Activated gamma-delta T cell treated with anti-CD3 and anti-CD28 coated beads, Interleukin-2, amount 50 U/mL, for 16 hours (primary cell): ENCODE measurements at regions not wholly inside any gene's neighbourhood (a gene's known extent, or its start where the extent isn't known, plus 50 kb on each side); places are given as distances from the start of the nearest gene placed in this dataset.

Experiments used
- DNase-seq: peaks from one replicate; pipeline ENCODE4 v3.0.0-alpha.2; 2020; ENCODE audit warnings: low read depth

- no peak for DNase-seq
Measured at GRCh38 chr17:34416116-34416515, 53.1 kb upstream of the CCL1 start.

- no peak for DNase-seq
Measured at GRCh38 chr17:34414339-34414738, 51.3 kb upstream of the CCL1 start.

DNA sequence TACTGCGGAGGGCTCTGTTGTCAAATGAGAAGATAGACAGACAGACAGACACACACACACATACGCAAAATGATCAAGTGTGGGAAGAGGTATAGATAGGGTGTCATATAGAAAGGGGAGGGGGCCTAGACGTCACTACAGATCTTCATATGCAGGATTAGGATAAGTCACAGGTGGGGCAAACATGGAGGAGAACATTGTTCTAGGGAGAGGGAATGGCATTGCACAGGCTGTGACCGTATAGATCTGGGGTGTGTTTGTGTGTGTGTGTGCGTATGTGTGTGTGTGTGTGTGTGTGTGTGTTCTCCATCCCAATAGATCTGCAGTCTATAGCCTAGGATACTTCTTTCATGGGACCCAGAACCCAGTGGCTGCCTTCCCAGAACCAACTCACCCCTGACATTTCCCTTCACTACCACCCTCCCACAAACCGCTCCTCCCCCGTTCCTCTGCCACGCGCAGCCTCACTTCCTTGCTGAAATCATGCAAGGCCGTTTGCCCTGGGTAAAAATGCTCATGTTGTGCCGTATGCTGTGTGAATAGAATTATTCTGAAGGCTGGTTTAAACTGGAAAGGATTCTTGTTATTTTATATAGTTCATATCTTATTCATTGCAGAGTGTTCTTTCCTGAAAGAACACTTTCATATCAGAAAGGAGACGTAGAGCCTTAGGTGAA, 50.5 kb upstream of the CCL1 start:
- DNase-seq: no peak

DNA sequence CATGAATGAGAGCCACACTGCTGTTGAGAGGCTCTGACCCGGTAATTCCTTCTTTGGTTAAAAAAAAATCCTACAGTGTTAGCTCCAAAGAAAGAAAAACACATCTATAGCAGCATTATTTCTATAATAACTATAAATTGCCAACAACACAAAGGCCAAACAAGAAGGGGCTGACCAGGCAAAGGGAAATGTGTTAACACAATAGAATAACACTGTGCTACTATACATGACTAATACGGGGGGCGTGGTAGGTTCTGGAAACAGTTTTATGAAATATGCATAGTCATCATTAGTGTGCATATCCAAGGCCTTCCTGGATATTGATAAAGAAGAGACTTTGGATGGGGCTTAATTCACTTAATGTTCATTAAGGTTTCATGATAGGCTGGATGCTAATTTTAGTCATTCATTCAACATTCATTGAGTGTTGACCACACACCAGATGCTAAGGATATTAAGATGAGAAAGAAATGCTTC, 50.0 kb upstream of the CCL1 start:
- no peak for DNase-seq
